Lower leg skin (tissue), 4 donors: ENCODE measurements at regions not wholly inside any gene's neighbourhood (a gene's known extent, or its start where the extent isn't known, plus 50 kb on each side); places are given as distances from the start of the nearest gene placed in this dataset.

Experiments
- DNase-seq, 2 donors: peaks; one replicate each; pipeline ENCODE4 v3.0.0-alpha.2; 2019; ENCODE audit warnings: low spot score in 2 of 2
- H3K4me3 ChIP-seq: fragments of 200-600 bp; sonication (generic); 2 replicates; pipeline ENCODE4 v1.5.1; 2017; ENCODE audit warnings: mild to moderate bottlenecking, low read depth; ENCODE audit not compliant: poor library complexity, severe bottlenecking
- POLR2A ChIP-seq, 2 donors: fragments of 450-650 bp; IDR thresholded peaks; one replicate each; pipeline ENCODE4 v1.6.1; 2016 to 2017; ENCODE audit warnings: antibody characterized with exemption in 2 of 2, mild to moderate bottlenecking in 1 of 2, moderate library complexity in 1 of 2
- WGBS, 2 donors: methylation state at CpG; one replicate each; pipeline ENCODE4 v1.1.5; 2018; 5-methylcytosine and 5-hydroxymethylcytosine counted together
- intact Hi-C: fragments of 100-400 bp; cut with DNase I; formaldehyde crosslinking; loops from one replicate; pipeline ENCODE4 v1.15.0; 2023; ENCODE audit warnings: low total_unique reads
- TF ChIP-seq, protein P1 (sequence below), 3 donors: fragments of 450-650 bp; IDR thresholded peaks; one replicate each; pipeline ENCODE4 v1.5.1; 2016; ENCODE audit warnings: antibody characterized with exemption in 3 of 3, mild to moderate bottlenecking in 3 of 3, moderate library complexity in 2 of 3

DNA sequence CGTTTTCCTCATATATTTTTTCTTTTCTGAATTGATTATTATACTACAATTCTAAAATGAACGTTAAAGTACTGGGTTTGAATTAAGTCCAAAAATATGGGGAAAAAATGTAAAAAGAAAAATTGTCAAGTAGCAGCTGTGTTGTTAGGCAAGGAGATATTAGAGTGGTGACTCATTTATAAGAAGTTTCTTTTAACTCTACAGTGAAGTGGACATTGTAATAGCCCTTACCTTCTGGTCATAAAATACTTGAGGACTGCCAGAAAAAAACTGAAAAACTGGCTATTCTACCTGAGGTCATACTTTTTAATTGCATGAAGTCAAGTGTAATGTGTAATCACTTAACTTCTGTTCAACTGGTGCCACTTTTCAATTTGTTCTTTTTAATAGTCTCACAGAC, 523.1 kb upstream of the TSPY4 start:
- no peak for TF ChIP-seq POLR2A (IDR thresholded peaks at IDR 0.05)
- TF ChIP-seq, protein P1, sequence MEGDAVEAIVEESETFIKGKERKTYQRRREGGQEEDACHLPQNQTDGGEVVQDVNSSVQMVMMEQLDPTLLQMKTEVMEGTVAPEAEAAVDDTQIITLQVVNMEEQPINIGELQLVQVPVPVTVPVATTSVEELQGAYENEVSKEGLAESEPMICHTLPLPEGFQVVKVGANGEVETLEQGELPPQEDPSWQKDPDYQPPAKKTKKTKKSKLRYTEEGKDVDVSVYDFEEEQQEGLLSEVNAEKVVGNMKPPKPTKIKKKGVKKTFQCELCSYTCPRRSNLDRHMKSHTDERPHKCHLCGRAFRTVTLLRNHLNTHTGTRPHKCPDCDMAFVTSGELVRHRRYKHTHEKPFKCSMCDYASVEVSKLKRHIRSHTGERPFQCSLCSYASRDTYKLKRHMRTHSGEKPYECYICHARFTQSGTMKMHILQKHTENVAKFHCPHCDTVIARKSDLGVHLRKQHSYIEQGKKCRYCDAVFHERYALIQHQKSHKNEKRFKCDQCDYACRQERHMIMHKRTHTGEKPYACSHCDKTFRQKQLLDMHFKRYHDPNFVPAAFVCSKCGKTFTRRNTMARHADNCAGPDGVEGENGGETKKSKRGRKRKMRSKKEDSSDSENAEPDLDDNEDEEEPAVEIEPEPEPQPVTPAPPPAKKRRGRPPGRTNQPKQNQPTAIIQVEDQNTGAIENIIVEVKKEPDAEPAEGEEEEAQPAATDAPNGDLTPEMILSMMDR (IDR thresholded peaks at IDR 0.05) = no peak
- no peak for DNase-seq
- H3K4me3 ChIP-seq = no peak overlapping the region
- intact Hi-C loops = no loop called here
- WGBS, 2 donors = 52% methylated on average over 2 of the region's 2 CpGs; no CpG with 5 or more reads in 1 of the 2 donors

DNA sequence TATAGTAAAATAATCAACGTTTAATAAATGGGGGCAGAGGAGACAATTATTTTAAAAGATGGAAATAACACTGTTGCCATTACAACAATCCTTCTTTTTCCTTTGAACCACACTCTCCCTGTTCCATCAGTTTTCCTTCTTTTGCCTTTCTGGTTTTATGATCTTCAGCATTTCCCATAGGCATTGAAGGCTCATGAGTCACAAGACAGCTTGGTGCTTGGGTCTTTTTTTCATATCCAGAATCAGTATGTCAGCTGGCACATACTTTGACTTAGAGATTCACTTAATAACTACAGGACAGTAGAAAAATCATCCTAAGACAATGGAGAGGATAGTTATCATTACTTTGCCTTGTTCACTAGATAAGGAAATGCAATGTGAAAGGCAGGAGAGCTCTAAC, 521.6 kb upstream of the TSPY4 start:
- TF ChIP-seq, protein P1 (IDR thresholded peaks at IDR 0.05) = no peak
- TF ChIP-seq POLR2A (IDR thresholded peaks at IDR 0.05) = no peak
- WGBS, 2 donors = 38% methylated on average over 1 of the region's 1 CpG; no CpG with 5 or more reads in 1 of the 2 donors
- no peak overlapping the region for H3K4me3 ChIP-seq

DNA sequence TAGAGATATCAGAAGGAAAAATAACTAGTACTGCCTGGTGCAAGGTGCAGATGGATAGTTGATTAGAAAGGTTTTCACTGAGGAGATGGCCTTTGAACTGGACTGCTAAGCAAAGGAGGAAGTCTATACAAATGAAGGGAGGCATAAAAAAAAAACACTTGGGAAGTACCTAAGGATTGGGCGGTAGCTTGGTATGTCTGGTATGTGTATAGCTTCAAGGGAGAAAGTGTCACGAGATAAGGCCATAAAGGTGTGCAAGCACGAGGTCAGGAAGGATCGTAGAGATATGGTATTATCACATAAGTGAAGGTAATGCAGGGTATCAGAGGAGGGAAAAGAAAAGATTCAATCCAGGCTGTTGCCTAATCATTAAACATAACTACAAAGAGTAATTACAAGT, 517.2 kb upstream of the TSPY4 start:
- no peak for TF ChIP-seq POLR2A (IDR thresholded peaks at IDR 0.05)
- intact Hi-C loops = no loop called here
- WGBS, 2 donors = 41% methylated on average over 4 of the region's 4 CpGs; no CpG with 5 or more reads in 1 of the 2 donors
- no peak for DNase-seq
- no peak overlapping the region for H3K4me3 ChIP-seq

More for the DNA sequence above, 521.6 kb upstream of the TSPY4 start:
- DNase-seq = no peak
- intact Hi-C loops = no loop called here

DNA sequence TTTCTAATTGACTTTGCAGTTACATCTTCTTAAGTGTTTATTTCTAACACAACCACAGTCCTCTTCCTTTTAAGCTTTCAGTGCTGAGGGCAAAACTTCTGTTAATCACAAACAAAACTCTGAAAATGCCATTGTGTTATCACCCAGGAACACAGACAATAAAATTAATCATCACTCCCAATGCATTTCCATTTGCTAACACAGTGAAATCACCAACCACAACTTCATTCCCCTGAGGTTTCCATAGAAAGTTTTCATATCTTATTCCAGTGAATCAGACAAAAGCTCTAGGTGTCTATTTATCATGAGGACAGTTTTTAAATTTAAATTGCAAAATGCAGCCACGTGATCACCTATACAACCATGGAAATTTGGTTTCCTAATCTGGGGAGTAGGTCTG, 516.2 kb upstream of the TSPY4 start:
- no peak for TF ChIP-seq POLR2A (IDR thresholded peaks at IDR 0.05)
- TF ChIP-seq, protein P1 (IDR thresholded peaks at IDR 0.05) = no peak
- no peak overlapping the region for H3K4me3 ChIP-seq
- DNase-seq = no peak
- WGBS, 2 donors = 25% methylated on average over 1 of the region's 1 CpG; no CpG with 5 or more reads in 1 of the 2 donors
- intact Hi-C loops = no loop called here

DNA sequence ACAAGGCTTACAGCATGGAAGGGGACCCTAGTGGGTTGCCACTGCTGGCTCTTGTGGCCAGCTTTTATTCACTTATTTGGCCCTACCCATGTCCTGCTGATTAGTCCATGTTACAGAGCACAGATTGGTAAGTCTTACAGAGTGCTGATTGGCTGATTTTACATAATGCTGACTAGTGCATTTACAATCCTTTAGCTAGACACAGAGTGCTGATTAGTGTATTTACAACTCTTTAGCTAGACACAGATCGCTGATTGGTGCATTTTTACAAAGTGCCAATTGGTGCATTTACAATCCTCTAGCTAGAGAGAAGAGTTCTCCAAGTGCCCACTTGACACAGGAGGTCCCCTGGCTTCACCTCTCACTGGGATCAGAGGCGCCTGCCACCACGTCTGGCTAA, 485.0 kb upstream of the TSPY4 start:
- H3K4me3 ChIP-seq = no peak overlapping the region
- intact Hi-C loops = no loop called here
- 73% methylated on average over 3 of the region's 3 CpGs; no CpG with 5 or more reads in 1 of the 2 donors for WGBS, 2 donors
- TF ChIP-seq, protein P1 (IDR thresholded peaks at IDR 0.05) = no peak
- TF ChIP-seq POLR2A (IDR thresholded peaks at IDR 0.05) = no peak
- DNase-seq = no peak

DNA sequence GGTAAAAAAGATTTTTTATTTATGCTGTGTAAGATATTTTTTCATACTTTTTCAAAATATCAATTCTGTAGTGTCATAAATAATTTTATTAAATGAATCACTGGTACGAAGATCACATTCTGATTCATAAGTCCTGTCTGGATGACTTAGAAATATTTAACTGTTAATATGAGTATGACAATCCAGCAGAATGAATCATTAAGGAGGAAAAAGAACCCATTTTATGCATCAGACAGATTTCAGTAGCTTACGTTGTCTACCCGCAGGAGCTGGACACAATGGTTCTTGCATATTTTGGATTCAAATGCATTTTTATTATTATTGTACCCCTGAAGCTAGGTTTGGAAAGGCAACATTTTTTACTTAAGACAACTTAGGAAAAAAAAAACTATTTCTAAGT, 448.9 kb upstream of the TSPY4 start:
- WGBS, 2 donors = 79% methylated on average over 3 of the region's 3 CpGs; no CpG with 5 or more reads in 1 of the 2 donors
- no peak for DNase-seq

More for the DNA sequence above, 448.9 kb upstream of the TSPY4 start:
- TF ChIP-seq POLR2A (IDR thresholded peaks at IDR 0.05) = no peak
- TF ChIP-seq, protein P1 (IDR thresholded peaks at IDR 0.05) = no peak
- no peak overlapping the region for H3K4me3 ChIP-seq
- intact Hi-C loops = no loop called here
